Mesendoderm (in vitro differentiated cells): ENCODE measurements at regions not wholly inside any gene's neighbourhood (a gene's known extent, or its start where the extent isn't known, plus 50 kb on each side); places are given as distances from the start of the nearest gene placed in this dataset.

Source experiments
- DNase-seq: peaks from one replicate; pipeline ENCODE4 v3.0.0; 2013
- H2AK5ac ChIP-seq: 2 replicates; pipeline ENCODE4 v1.6.1; 2013; ENCODE audit warnings: low read length, inconsistent platforms
- H2BK120ac ChIP-seq: 2 replicates; pipeline ENCODE4 v1.6.1; 2013; ENCODE audit warnings: low read depth, mild to moderate bottlenecking, low read length, moderate library complexity, mixed read lengths
- H2BK15ac ChIP-seq: replicated peaks from 2 replicates; pipeline ENCODE4 v1.6.1; 2013; ENCODE audit warnings: low read depth, mild to moderate bottlenecking, moderate library complexity
- H2BK5ac ChIP-seq: 2 replicates; pipeline ENCODE4 v1.6.1; 2013; ENCODE audit warnings: low read length, inconsistent platforms
- H3K18ac ChIP-seq: 2 replicates; pipeline ENCODE4 v1.6.1; 2013; ENCODE audit warnings: mild to moderate bottlenecking, low read length, mixed read lengths
- H3K23ac ChIP-seq: one replicate; pipeline ENCODE4 v1.6.1; 2013; ENCODE audit warnings: low read length
- H3K27ac ChIP-seq: 2 replicates; pipeline ENCODE4 v1.5.1; 2013; ENCODE audit warnings: low read depth, mild to moderate bottlenecking, inconsistent platforms, low read length, moderate library complexity
- H3K27me3 ChIP-seq: 2 replicates; pipeline ENCODE4 v1.6.1; 2013; ENCODE audit warnings: low read length, control low read depth, mild to moderate bottlenecking, inconsistent platforms; ENCODE audit not compliant: insufficient read depth, poor library complexity
- H3K36me3 ChIP-seq: 2 replicates; pipeline ENCODE4 v1.6.1; 2013; ENCODE audit warnings: low read length, inconsistent platforms; ENCODE audit not compliant: control insufficient read depth, insufficient read depth
- H3K4ac ChIP-seq: one replicate; pipeline ENCODE4 v1.6.1; 2013; ENCODE audit warnings: low read depth, mild to moderate bottlenecking, low read length, moderate library complexity
- H3K4me1 ChIP-seq: 2 replicates; pipeline ENCODE4 v1.6.1; 2013; ENCODE audit warnings: low read depth, low read length, inconsistent platforms; ENCODE audit not compliant: control insufficient read depth
- H3K4me2 ChIP-seq: 2 replicates; pipeline ENCODE4 v1.6.1; 2013; ENCODE audit warnings: low read length
- H3K4me3 ChIP-seq: 2 replicates; pipeline ENCODE4 v1.5.1; 2013; ENCODE audit warnings: mild to moderate bottlenecking, low read length
- H3K56ac ChIP-seq: one replicate; pipeline ENCODE4 v1.6.1; 2013; ENCODE audit warnings: low read length
- H3K79me1 ChIP-seq: 2 replicates; pipeline ENCODE4 v1.6.1; 2013; ENCODE audit warnings: low read length, inconsistent platforms
- H3K79me2 ChIP-seq: 2 replicates; pipeline ENCODE4 v1.6.1; 2013; ENCODE audit warnings: mild to moderate bottlenecking, low read length; ENCODE audit not compliant: control insufficient read depth, insufficient read depth
- H3K9ac ChIP-seq: 2 replicates; pipeline ENCODE4 v1.6.1; 2013; ENCODE audit warnings: low read length, inconsistent platforms
- H4K5ac ChIP-seq: one replicate; pipeline ENCODE4 v1.6.1; 2013; ENCODE audit warnings: low read length
- H4K8ac ChIP-seq: one replicate; pipeline ENCODE4 v1.6.1; 2013; ENCODE audit warnings: low read depth, mild to moderate bottlenecking, control low read depth, low read length, moderate library complexity
- WGBS: extraction: QIAGEN DNeasy Blood & Tissue Kit; methylation state at CpG from one replicate; pipeline ENCODE4 v1.1.7; 2013; ENCODE audit warnings: low lambda C conversion rate, missing lambda C conversion rate; ENCODE audit not compliant: insufficient coverage; ENCODE audit errors: extremely low coverage; 5-methylcytosine and 5-hydroxymethylcytosine counted together

DNA sequence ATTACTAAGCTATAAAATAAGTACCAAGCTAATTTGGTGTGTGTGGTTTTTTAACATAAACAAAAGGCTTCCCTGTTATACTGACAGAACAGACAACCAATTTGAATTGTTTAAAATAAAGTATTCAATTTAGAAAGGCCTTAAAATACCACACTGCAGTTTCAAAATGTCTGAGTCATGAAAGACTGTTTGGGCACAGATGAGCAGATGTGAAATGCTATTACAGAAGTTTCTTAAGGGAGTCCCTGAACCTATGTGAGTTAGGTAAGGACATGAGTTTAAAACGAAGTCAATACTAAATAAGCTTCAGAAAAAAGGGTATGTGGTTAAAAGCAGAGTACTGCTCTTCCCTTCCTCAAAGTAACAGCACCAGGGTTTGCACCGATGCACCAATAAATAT lies 69.7 kb upstream of the SETMAR start:
- no CpG with 5 or more reads among the region's 2 CpGs for WGBS

DNA sequence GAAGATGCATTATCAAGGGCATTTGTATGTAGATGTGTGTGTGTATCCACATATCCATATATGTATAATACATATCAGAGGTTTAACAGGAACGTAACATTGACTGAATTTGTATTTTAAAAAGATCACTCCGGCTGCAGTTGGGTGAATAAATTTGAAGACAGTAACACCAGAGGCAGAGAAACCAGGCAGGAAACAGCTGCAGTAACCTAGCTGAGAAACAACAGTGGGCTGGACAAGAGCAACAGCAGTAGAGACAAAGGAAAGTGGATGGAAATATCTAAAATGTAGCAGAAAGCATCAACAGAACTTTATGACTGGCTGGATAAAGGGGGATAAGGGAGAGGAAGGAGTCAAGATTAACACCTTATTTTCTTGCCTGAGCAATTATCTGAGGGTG lies 68.3 kb upstream of the SETMAR start:
- Histone ChIP-seq H3K4me2 (no peak overlapping the region), H3K27me3 (no peaks in the 10 kb centered on the region), H3K36me3 (no peaks in the 10 kb centered on the region), H3K9ac (no peak overlapping the region), H3K4me1 (no peaks in the 10 kb centered on the region), H3K4me3 (no peak overlapping the region), H3K27ac (no peak overlapping the region), H2BK120ac (no peak overlapping the region), H3K79me2 (no peaks in the 10 kb centered on the region), H4K8ac (no peak overlapping the region), H4K5ac (no peak overlapping the region), H3K56ac (no peak overlapping the region), H3K79me1 (no peaks in the 10 kb centered on the region), H2BK5ac (no peak overlapping the region), H3K4ac (no peak overlapping the region), H2AK5ac (no peak overlapping the region), H3K23ac (no peak overlapping the region), H2BK15ac (no peak overlapping the region), H3K18ac (no peak overlapping the region)
- DNase-seq, result no peak
- WGBS, result no CpG with 5 or more reads among the region's 2 CpGs

More for the DNA sequence above, 69.7 kb upstream of the SETMAR start:
- no peaks in the 10 kb centered on the region for H3K36me3 ChIP-seq
- H3K56ac ChIP-seq, result no peak overlapping the region
- no peak overlapping the region for H3K4ac ChIP-seq
- no peak overlapping the region for H2BK5ac ChIP-seq
- H3K18ac ChIP-seq, result no peak overlapping the region
- DNase-seq, result no peak
- H3K79me1 ChIP-seq, result no peaks in the 10 kb centered on the region
- H3K23ac ChIP-seq, result no peak overlapping the region
- H2BK15ac ChIP-seq, result no peak overlapping the region
- no peak overlapping the region for H2BK120ac ChIP-seq
- no peak overlapping the region for H3K9ac ChIP-seq
- H3K27me3 ChIP-seq, result no peaks in the 10 kb centered on the region
- no peak overlapping the region for H3K27ac ChIP-seq
- no peaks in the 10 kb centered on the region for H3K4me1 ChIP-seq
- no peaks in the 10 kb centered on the region for H3K79me2 ChIP-seq
- H4K8ac ChIP-seq, result no peak overlapping the region
- no peak overlapping the region for H4K5ac ChIP-seq
- H3K4me2 ChIP-seq, result no peak overlapping the region
- H2AK5ac ChIP-seq, result no peak overlapping the region
- no peak overlapping the region for H3K4me3 ChIP-seq

DNA sequence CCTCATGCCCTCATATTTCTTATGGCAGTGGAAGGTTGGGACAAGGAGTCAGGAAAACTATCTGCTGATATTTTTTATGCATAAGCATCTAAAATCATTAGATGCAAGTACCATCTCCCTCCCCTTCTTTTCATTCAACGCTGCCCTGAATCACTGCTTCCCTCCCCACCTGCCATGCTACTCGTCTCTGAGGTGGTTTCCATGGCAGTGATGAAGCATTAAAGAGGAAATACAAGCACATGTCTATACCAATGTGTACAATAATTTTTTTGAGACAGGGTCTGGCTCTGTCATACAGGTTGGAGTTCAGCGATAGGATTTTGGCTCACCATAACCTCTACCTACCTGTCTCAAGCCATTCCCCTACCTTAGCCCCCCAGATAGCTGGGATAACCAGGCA lies 67.5 kb upstream of the SETMAR start:
- H2AK5ac ChIP-seq, result no peak overlapping the region
- H4K8ac ChIP-seq, result no peak overlapping the region
- no peak for DNase-seq
- H2BK5ac ChIP-seq, result no peak overlapping the region
- H4K5ac ChIP-seq, result no peak overlapping the region
- no peak overlapping the region for H2BK120ac ChIP-seq
- no peaks in the 10 kb centered on the region for H3K79me1 ChIP-seq
- no peak overlapping the region for H2BK15ac ChIP-seq
- no peaks in the 10 kb centered on the region for H3K36me3 ChIP-seq
- no peak overlapping the region for H3K4me2 ChIP-seq
- H3K4me3 ChIP-seq, result no peak overlapping the region
- no CpG with 5 or more reads among the region's 3 CpGs for WGBS
- H3K9ac ChIP-seq, result no peak overlapping the region
- H3K4me1 ChIP-seq, result no peaks in the 10 kb centered on the region
- no peak overlapping the region for H3K18ac ChIP-seq
- H3K23ac ChIP-seq, result no peak overlapping the region
- no peak overlapping the region for H3K4ac ChIP-seq
- no peak overlapping the region for H3K27ac ChIP-seq
- no peaks in the 10 kb centered on the region for H3K79me2 ChIP-seq
- no peaks in the 10 kb centered on the region for H3K27me3 ChIP-seq
- H3K56ac ChIP-seq, result no peak overlapping the region

DNA sequence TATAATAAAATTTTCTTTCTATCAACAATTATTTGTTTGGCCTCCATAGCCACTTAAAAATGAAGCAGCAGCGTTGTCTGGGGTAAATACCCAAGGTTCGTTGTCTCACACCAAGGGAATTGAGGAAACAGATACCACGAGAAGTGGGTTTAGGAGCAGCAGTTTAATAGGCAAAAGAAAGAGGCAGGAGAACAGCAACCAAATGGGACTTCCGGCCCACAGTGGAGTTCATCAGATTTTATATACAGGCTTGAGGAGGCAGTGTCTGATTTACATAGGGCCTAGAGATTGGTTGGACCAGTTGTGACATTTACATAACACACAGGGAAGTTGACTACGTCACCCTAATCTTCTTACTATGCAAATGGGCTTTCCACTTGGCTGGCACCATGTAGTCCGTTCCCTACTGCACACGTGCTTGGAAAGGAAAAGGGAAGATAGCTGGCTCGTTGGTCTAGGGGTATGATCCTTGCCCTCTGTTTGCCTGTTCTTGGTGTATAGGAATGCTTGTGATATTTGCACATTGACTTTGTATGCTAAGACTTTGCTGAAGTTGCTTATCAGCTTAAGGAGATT lies 61.5 kb upstream of the SETMAR start:
- Histone ChIP-seq H3K18ac (no peak overlapping the region), H4K5ac (no peak overlapping the region), H3K4me2 (no peak overlapping the region), H2AK5ac (no peak overlapping the region), H3K56ac (no peak overlapping the region), H3K79me1 (no peaks in the 10 kb centered on the region), H2BK120ac (no peak overlapping the region), H3K4ac (no peak overlapping the region), H3K27me3 (no peaks in the 10 kb centered on the region), H2BK15ac (no peak overlapping the region), H3K36me3 (no peaks in the 10 kb centered on the region), H2BK5ac (no peak overlapping the region), H3K9ac (no peak overlapping the region), H3K79me2 (no peaks in the 10 kb centered on the region), H4K8ac (no peak overlapping the region), H3K4me3 (no peak overlapping the region), H3K4me1 (no peaks in the 10 kb centered on the region), H3K23ac (no peak overlapping the region), H3K27ac (no peak overlapping the region)
- no CpG with 5 or more reads among the region's 8 CpGs for WGBS
- DNase-seq, result no peak

DNA sequence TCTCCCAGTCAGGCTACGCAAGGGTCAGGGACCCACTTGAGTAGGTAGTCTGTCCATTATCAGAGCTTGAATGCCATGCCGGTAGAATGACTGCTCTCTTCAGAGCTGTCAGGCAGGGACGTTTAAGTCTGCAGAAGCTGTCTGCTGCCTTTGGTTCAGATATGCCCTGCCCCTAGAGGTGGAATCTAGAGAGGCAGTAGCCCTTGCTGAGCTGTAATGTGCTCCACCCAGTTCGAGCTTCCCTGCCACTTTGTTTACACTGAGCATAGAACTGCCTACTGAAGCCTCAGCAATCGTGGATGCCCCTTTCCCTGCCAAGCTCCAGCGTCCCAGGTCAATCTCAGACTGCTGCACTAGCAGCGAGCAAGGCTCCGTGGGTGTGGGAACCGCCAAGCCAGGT lies 57.5 kb upstream of the SETMAR start:
- no peak overlapping the region for H4K5ac ChIP-seq
- no peak overlapping the region for H3K4me2 ChIP-seq
- H2BK120ac ChIP-seq, result no peak overlapping the region
- H2BK5ac ChIP-seq, result no peak overlapping the region
- H2BK15ac ChIP-seq, result no peak overlapping the region
- H3K23ac ChIP-seq, result no peak overlapping the region
- H3K18ac ChIP-seq, result no peak overlapping the region
- no peaks in the 10 kb centered on the region for H3K27me3 ChIP-seq
- H3K36me3 ChIP-seq, result no peaks in the 10 kb centered on the region
- no CpG with 5 or more reads among the region's 9 CpGs for WGBS
- H3K9ac ChIP-seq, result no peak overlapping the region
- H2AK5ac ChIP-seq, result no peak overlapping the region
- no peak overlapping the region for H3K27ac ChIP-seq
- H3K79me2 ChIP-seq, result no peaks in the 10 kb centered on the region
- H4K8ac ChIP-seq, result no peak overlapping the region
- H3K4ac ChIP-seq, result no peak overlapping the region
- peak; percentile 51 for DNase-seq
- no peak overlapping the region for H3K56ac ChIP-seq
- H3K4me1 ChIP-seq, result no peaks in the 10 kb centered on the region
- no peak overlapping the region for H3K4me3 ChIP-seq
- H3K79me1 ChIP-seq, result no peaks in the 10 kb centered on the region

DNA sequence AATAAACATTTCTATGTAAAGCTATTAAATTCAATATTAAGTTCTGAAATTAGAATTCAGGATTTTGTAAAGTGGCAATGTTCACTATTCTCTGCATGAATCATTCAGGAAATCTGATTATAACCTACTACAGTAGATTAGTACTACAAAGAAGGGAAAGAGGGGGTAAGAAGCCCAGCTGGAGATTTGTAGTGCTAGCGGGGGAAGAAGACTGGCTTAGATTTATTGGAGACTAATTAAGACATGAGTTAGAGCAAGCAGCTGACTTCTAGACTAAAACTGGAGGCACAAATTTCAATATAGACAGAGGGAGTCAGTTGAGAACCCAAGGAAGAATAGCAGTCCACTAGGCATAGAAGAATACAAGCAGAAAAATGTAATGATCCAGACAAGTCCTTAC lies 55.8 kb upstream of the SETMAR start:
- no peak overlapping the region for H3K4ac ChIP-seq
- no peak overlapping the region for H2BK15ac ChIP-seq
- no CpG with 5 or more reads among the region's 1 CpG for WGBS
- no peak overlapping the region for H3K18ac ChIP-seq
- H3K27me3 ChIP-seq, result no peaks in the 10 kb centered on the region
- H3K9ac ChIP-seq, result no peak overlapping the region
- H3K79me1 ChIP-seq, result no peaks in the 10 kb centered on the region
- no peak overlapping the region for H3K4me2 ChIP-seq
- no peak overlapping the region for H2BK120ac ChIP-seq
- no peak for DNase-seq
- no peaks in the 10 kb centered on the region for H3K36me3 ChIP-seq
- no peak overlapping the region for H3K4me3 ChIP-seq
- H3K79me2 ChIP-seq, result no peaks in the 10 kb centered on the region
- H3K27ac ChIP-seq, result no peak overlapping the region
- no peak overlapping the region for H4K5ac ChIP-seq
- H3K4me1 ChIP-seq, result no peaks in the 10 kb centered on the region
- no peak overlapping the region for H2BK5ac ChIP-seq
- H4K8ac ChIP-seq, result no peak overlapping the region
- no peak overlapping the region for H3K23ac ChIP-seq
- no peak overlapping the region for H3K56ac ChIP-seq
- H2AK5ac ChIP-seq, result no peak overlapping the region
